HG03097 (cell line): ENCODE measurements at regions not wholly inside any gene's neighbourhood (a gene's known extent, or its start where the extent isn't known, plus 50 kb on each side); places are given as distances from the start of the nearest gene placed in this dataset.
"Not testable (repeated sequence)": the region's sequence is repeated elsewhere in the genome, so short reads cannot be mapped to it uniquely, and the experiment has no call there.

ENCODE experiments used
- ATAC-seq: cut with Tn5 transposase; IDR thresholded peaks from one replicate; pipeline ENCODE4 v1.9.1; 2021; ENCODE audit not compliant: unreplicated experiment, low FRiP score

DNA sequence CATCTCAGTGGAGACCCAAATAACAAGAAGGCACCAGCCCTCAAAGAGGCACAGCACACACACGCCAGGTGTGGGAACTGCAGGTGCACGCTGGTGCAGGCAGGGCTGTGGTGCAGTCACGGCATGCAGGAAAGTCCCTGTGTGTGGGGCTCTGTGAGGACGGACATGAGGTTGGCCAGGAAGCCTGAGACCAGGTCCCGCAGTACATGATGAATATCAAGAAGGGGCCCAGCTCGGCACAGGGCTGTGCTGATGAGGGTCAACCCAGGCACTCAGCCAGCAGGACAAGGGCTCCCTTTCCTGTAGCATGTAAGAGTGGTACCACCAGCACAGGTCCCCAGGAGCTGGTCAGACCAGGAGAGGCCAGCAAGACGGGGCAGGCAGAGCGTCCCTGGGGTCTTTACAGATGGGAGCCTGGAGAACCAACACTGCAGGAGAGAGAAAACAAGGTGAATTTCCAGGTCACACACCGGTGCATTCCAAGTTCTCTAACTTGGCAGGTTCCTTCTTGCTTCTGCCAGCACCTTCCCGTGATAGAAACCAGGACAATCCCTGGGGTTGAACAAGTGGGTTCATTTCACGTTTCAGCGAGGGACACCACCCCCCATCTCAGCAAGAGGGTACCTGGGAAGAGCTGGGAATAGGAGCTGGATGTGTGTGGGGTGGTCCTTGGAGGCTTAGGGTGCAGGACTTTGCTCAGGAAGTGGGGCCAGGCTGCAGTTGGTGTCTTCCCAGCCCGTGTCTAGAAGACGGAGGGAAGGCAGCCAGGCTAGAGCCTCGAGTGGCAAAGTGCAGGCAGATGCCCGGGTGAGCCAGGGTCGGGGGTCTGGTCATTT lies 244.8 kb upstream of the TCERG1L start:
- no peak for ATAC-seq

DNA sequence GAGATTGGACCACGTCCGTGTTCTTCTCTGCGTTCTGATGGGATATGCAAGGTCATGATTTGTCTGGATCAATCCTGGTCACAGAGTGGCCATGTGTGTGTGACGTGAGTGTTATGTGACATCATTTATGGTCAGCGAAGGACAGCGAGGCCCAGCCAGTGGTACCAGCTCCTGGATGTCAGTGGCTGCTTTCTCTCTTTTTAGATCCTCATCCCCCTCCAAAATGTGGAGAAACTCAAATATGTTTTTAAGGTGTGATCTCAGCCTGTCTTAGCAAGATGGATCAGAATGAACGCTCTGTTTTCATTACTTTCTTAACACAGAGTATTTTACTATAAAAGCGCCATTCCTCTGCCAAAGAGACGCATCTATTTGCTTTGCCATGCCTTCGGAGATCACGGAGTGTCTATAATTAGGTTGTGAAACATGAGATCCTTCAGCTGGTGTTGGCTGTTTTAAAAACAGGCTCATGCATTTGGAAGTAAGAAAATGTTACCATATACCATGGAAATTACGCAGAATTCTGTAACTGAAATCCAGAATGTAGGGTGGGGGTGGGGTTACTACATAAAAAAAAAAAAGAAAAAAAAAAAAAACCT lies 245.5 kb upstream of the TCERG1L start:
- no peak for ATAC-seq

DNA sequence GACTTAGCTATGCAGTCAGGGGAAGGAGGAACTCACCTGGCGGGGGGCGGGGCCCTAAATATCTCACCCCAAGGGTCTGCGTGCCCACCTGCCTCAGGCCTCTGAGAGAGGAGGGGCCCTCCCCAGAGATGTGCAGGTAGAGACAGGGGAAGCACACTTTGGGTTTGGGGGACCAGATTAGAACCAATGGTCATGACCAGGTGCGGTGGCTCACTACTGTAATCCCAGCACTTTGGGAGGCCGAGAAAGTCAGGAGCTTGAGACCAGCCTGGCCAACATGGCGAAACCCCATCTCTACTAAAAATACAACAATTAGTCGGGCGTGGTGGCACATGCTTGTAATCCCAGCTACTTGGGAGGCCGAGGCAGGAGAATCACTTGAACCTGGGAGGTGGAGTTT lies 246.4 kb upstream of the TCERG1L start:
- ATAC-seq: not testable (repeated sequence)

DNA sequence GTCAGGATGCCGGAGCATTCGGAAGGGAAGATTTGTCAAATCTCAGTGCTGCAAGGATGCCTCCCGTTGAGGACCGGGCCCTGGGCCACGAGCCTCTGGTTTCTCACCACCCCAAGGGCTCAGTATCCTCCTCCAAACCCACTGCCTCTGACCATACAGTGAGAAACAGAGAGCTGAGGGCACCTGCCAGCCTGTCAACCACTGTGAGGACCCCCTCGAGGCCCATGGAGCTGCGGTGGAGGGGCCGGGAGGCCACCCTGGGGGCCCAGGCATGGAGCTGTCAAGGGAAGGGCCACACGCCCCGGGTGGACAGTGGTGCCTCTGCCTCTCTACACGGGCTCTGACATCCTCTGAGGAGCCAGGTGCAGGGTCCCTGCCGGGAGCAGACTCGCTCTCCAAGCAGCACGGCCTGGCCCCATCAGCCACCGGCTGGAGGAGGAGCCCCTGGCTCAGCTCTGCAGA lies 248.0 kb upstream of the TCERG1L start:
- no peak for ATAC-seq

DNA sequence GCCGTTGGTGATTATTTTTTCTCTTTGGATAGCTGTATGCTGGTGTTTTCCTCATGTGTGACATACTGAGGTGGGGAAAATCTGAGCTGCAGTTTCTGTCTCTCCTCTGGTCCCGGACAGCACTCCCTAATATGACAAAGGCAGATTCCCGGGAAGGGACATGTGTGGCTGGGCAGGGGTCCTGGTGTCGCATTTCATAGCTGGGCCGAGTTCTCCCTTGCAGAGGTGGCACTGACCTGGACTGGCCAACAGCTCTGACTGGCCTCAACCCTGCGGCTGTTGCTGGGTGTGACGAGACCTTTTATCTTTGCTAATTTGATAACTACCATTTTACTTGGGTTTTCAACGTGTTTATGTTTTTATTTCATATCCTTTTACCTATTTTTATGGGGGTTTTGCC lies 248.6 kb upstream of the TCERG1L start:
- no peak for ATAC-seq

DNA sequence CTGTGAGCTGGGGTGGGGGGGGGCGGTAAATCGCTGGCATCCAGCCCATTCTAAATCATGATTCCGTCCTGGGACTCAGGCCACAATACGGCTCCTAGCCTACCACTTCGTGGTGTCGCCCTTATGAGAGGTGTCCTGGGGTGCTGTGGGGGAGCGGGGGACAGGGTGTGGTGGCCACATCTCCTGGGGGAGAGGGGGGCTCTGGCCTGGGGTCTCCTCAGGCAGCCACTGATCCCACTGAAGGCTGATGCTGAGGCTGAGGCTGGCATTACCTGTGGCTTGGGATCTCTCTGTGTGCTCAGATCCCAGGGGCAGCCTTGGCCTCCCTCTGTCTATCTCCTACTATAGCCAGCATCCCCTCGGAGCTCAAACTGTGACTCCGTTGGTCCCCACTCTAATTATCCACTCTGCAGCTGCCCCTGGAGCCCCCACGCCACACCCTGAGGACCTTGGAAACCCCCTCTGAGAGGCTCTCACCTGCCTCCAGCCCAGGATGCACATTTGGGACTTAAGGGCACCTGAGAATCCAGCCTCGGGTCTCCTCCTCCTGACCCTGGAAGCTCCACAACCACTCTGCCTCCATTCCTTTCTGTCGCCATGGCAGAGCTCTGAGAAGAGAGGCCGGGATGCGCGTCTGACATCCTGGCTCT lies 249.3 kb upstream of the TCERG1L start:
- ATAC-seq: no peak

DNA sequence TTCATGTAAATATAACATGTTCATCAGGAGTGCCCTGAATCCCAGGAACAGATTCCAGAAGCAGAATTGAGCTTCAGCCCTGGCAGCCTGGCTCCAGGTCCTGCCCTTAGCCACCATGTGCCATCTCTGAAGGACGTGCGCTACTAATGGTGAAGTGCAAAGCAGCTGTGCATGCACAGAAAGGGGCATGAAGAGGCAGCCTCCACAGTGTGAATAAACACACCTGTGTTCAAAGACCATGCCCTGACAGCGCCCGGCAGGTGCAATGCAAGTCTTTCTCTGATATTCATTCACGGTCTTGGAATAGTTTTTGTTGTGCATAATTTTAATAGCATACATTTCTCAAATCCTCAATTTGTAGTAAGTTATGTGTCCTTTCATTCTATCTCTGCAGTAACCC lies 250.4 kb upstream of the TCERG1L start:
- no peak for ATAC-seq

DNA sequence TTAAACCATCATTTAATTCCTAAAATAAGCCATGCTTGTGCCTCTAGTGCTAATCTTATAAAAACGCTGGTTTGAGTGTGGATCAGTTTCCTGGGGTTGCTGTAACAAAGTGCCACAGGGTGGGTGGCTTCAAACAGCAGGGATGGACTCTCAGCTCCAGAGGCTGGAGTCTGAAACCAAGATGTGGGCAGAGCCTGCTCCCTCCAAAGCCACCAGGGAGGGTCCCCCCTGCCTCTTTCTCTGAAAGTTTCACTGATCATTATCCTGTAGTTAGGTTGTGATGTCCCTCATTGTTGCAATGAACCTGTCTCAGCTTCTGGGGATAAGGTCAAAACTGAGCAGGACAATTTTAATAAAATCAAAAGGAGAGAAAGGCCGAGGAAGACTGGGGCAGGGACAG lies 251.9 kb upstream of the TCERG1L start:
- no peak for ATAC-seq

DNA sequence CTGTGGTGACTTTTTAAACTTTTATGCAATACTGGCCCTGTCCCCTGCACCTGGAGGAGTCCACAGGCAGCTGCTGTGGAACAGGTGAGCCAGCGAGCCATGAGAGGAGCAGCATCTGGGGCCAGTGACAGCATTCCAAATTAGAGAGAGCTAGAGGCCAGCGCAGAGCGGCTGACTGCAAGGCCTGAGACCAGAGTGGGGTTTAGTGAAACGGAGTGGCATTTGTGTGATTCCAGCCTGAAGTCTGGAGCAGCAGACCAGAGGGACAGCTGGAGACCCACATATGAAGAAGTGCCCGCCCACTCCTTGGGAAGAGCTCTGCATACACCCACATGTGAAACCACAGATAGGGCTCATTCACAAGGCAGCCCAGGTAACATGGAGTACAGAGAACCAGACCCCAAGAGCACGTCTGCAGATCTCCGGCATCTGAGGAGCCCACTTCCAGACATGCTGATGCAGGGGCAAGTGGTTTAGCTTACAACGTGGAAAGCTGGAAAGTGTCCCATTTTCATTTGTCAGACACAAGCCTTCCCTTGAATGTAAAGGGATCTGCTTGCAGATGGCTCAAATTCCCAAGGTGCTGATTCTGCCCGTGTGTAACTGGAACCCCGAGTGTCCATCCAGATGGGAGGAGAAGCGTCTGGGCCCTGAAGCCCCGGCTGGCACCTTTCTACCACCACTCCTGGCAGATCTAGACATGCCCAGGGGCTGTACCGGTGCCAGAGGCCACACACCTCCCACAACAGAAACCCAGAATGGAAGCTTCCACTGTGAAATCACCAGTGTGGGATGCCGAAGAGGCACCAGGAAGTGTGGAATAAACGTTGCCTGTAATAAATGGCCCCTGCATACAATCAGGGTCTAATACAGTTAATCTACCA lies 256.0 kb upstream of the TCERG1L start:
- no peak for ATAC-seq

DNA sequence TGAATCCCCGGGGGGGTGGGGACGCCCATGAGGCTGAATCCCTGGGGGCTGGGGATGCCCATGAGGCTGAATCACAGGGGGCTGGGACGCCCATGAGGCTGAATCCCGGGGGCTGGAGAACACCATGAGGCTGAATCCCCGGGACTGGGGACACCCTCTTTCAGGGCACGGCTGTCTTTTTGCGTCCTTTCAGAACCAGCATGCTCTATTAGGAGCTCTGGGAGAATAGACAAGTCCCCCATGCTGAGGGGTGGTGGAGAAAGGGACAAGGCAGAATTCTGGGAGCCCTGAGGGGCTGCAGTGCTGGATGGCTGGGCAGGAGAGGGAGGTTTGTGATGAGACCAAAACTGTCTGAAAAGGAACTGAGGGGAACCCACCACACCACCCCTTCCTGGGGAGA lies 257.3 kb upstream of the TCERG1L start:
- ATAC-seq: no peak

DNA sequence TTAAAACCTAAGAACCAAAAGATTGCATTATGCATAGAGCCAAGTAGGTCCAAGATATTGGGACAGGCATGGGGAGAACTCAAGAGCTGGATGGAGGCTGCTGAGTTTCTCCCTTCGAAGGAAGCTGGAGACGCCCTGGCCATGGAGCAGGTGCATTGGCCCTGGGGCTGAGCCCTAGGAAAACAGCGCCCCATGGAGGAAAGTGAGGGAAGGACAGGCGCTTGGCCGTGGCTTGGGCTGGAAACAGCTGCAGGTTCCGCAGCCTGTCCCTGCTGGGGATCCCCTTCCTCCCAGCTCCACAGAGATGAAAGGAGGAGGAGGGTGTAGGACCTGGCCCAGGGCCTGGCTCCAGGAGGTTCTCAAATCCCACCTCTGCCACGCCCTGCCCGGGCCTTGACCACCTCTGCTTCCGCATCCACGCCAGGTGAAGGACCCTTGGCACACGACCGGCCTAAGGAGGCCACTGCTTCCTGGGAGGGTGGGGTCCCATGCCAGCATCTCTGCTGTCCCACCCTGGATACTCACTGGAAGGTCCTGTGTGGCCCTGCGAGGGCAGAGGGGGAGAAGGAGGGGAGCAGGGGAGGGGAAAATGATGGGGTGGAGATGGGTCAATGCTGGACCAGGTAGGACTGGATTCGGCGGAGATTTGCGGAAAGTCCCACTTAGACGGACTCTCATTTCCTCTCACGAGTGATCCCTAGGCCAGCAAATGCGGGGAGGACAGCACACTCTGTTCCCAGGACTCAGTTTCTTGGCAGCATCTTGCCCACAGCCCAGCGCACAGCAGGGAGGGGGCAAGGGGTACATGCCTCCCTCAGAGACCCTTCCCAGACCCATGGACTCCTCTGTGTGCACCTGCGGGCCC lies 258.6 kb upstream of the TCERG1L start:
- no peak for ATAC-seq

DNA sequence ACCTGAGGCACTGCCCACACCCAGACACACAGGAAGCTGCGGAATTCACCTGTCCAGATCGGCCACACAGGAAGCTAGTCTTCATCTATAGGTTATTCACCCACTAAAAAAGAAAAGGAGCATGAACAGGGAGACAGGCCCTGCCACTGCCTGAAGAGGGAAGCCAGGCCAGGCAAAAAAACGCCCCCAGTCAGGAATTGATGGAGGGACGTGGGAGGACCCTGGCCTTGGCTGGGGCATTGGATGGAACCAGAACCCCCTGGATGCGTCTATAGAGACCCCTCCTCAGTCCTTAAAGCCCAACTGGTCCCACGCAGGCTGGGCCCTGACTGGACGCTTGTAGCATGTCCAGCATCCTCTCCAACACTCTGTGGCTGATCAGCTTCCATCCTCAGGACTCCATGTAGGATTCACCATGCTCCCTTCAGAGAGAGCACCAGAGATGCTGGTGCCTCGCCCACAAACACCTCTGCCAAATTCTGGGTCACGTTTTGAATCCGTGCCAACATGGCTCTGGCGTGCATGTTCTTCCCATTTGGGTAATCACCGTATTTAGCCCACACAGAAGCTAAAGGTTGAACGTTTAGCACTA lies 259.3 kb upstream of the TCERG1L start:
- ATAC-seq: no peak

DNA sequence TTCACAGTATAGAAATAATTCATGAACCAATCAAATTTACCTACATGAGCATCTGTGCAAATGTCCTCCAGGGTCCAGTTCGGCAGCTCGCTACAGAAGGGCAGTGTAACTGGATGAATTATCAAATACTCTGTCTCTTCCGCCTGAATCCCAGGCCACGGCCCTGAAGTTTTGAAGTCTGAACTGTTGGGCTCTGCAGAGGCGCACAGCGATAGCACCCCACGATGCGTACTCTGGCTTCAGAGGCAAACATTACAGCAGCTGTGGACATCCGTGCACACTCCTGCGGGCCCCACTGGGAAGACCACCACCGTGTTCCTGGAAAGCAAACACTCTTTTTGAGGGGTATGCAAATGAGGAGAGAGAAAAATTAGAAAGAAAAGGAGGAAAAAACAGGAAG lies 259.8 kb upstream of the TCERG1L start:
- no peak for ATAC-seq

DNA sequence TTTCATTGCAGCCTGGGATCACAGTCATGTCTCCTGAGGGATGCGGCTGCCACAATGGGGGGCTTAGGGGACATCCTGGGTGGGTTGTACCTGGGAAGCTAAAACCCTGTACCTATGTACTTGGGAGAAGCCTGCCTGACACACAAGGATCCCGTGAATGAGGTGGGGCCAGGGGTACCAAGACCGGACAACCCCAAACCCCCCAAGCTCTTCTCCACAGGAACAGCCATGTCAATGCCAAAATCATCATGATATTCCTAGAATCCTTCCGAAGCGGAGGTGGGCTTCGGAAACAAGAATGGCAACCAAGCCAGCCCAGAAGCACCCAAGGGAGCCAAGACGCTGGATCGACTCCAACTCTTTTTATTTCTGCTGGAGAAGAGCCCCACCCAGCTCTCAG lies 260.3 kb upstream of the TCERG1L start:
- ATAC-seq: no peak

DNA sequence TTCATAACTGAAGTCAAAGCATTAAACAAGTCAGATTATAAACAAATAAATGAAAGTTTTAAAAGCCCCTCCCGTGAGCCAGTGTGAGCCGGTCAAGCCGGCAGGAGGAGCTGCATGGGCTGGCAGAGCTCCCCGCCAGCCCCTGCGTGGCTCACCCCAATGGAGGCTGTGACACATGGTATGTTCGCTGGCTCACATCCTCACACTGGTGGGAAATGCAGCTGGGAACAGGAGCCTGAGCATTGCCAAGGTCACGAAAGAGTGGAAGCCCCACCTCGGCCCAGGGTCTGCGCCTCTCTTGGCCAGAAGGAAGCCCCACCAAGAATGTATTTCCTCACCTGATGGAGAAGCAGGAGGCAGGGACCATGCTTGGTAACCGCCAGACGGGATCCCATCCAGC lies 261.7 kb upstream of the TCERG1L start:
- ATAC-seq: no peak

DNA sequence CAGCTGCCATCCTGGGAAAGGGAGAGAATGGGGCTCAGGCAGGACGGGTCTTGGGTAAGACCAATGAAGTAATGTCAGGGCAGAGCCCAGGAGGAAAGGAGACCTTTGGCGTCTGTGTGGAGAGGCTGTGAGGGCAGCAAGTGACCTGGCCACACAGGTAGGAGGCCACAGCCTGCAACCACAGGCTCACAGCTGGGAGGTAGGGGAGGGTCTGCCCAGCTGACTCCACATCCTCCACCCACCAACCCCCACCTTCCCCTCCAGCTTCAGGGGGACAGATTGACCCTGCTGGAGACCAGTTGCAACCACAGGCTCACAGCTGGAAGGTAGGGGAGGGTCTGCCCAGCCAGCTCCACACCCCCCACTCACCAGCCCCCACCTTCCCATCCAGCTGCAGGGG lies 262.2 kb upstream of the TCERG1L start:
- ATAC-seq: no peak

DNA sequence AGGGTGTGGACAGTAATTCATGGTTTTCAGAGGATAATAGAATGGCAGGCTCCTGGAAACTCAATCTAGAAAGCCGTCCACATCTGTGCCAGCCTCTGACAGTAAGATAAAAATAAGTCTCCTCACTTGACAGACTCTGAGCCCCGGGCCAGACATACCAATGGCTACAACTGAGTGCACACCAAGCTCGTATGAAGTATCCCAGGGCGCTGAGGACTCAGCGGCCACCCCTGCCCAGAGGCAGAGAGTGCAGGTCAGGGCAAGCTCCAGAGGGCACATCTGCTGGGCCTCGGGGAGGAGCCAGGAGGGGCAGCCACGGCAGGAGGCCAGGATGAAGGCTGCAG lies 262.8 kb upstream of the TCERG1L start:
- no peak for ATAC-seq

DNA sequence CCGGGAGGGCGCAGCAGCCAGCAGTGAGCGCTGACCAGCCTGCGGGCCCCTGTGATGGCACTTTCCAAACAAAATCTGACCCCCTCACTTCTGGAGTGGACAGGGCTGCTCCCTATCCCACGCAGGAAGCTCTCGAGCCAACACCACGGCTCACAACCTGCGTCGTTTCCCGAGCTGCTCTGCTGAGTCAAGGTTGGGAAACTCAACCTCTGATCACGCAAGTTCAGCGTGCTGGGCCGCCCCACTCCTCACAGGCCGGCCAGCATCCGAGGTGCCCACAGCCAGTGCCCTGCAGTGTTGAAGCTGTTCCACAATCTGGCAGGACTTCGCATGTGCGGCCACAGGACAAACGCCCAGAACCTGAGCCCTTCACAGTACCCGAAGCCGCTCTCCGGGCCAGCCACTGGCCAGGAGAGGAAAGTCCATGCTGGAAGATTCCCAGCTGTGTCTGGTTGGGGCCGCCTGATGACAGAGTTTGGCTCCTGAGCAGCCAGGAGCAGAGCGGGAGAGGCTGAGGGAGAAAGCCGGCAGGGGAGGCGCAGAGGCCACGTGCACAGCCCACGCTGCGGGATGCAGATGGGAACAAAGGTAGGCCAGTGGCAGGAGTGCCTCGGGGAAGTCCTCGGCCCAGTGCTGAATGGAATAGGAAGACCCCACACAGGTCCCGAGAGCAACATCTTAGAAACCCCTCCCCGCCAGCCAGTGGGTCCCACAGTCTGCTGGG lies 263.3 kb upstream of the TCERG1L start:
- no peak for ATAC-seq

DNA sequence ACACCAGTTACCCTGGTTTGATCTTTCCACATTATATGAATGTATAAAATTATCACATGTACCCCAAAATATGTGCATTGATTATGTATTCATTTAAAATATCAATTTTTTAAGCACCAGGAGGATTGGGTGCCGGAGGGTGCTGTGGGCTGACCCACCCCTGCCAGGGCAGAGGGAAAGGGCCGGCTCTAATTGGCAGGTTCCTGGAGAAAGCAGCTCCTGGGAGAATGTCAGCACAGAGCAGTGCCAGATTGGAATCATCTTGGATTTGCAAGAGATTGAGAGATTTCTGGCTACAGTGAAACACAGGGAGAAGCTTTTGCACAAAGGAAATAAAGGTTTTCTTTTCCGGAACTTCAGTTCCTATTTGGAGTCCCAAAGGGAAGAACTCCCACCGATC lies 264.4 kb upstream of the TCERG1L start:
- ATAC-seq: no peak
